Astrocyte of the spinal cord (primary cell): ENCODE measurements at regions not wholly inside any gene's neighbourhood (a gene's known extent, or its start where the extent isn't known, plus 50 kb on each side); places are given as distances from the start of the nearest gene placed in this dataset.

Experiments used
- DNase-seq: peaks from one replicate; pipeline ENCODE4 v3.0.0; 2011; ENCODE audit warnings: low read depth, low spot score
- H3K4me3 ChIP-seq: 2 replicates; pipeline ENCODE4 v1.5.1; 2011; ENCODE audit warnings: low read depth, mild to moderate bottlenecking, low read length, moderate library complexity
- in situ Hi-C: cut with HindIII; loops from 2 replicates; pipeline ENCODE4 v1.10.0; 2017; ENCODE audit warnings: low sequenced_read_pairs
- TF ChIP-seq, protein P1 (sequence below): IDR thresholded peaks from 2 replicates; pipeline ENCODE4 v1.5.1; 2012; ENCODE audit warnings: low read depth, mild to moderate bottlenecking, low read length, inconsistent platforms

DNA sequence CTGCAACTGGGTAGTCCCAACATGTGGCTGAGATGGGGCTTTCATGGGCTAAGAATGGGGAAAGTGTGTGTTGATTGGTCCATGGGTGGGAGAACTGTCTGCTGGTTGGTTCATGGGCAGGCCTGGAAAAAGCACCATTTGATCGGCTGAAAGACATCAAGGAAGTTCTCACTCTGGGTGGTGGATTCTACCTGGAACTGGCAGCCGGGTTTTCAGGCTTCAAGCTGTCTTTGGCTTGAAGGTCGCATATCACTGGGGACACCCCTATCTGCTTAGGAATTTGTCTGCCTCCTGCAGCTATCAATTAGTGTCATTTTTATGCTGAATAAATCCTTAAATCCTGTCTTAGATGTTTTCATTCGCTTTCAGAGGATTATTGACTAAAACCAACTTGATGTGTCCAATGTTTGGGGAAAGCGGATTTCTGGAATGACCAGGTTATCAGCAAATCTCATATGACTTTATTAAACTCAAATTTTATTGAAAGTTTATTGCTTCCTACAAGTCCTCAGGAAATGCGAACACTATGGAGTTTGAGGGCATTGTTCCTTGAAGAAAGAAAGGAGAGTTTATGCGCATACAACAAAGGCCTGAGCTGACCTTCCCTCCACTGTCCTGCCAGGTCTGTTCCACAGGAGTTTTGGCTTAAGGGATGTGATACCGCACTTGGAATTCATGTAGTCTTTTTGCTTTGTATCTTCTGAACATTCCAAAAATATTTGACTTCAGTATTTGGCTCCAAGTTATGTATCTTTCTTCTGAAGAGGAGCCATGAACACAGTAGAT lies 451.1 kb downstream of the TUSC1 start:
- TF ChIP-seq, protein P1, sequence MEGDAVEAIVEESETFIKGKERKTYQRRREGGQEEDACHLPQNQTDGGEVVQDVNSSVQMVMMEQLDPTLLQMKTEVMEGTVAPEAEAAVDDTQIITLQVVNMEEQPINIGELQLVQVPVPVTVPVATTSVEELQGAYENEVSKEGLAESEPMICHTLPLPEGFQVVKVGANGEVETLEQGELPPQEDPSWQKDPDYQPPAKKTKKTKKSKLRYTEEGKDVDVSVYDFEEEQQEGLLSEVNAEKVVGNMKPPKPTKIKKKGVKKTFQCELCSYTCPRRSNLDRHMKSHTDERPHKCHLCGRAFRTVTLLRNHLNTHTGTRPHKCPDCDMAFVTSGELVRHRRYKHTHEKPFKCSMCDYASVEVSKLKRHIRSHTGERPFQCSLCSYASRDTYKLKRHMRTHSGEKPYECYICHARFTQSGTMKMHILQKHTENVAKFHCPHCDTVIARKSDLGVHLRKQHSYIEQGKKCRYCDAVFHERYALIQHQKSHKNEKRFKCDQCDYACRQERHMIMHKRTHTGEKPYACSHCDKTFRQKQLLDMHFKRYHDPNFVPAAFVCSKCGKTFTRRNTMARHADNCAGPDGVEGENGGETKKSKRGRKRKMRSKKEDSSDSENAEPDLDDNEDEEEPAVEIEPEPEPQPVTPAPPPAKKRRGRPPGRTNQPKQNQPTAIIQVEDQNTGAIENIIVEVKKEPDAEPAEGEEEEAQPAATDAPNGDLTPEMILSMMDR, result no peak
- in situ Hi-C loops, result no loop called here
- DNase-seq, result no peak
- no peak overlapping the region for H3K4me3 ChIP-seq

DNA sequence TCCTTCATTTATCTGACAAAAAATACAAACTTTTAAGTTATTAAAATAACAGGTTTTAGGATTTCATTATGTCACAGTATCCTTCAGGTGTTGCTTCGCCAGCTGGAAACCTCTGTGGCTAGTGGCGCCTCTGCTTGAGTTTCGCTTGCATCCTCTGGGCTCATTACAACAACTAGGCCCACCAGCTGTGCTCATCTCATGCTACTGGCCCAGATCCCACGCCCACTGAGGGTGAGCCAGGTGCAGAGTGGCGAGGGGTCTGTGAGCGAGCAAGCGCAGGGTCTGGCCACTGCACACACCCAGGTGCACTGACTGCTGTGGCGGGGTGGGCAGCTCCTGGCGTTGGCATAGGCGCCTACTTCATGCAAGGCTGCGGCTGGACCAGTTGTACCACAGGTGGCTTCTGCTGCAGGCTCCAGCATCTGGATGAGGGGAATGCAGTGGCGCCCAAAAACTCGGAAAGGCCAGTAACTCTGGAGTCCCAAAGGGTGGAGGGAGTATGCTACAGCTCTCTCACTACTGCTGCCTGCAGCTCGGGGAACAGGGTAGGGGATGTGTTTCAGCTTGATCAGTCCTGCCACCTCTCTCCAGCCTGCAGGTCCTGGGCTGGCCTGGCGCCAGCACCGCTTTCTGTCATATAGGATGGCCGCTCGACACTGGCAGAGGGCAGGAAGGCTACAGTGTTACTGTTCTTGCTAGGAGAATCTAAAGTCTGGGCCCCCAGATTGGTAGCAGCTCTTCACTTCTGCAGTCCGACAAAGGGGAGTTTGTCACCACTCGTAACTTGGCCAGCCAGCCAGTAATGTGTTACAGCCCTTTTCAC lies 452.1 kb downstream of the TUSC1 start:
- TF ChIP-seq, protein P1, result no peak
- no peak for DNase-seq
- in situ Hi-C loops, result no loop called here
- no peak overlapping the region for H3K4me3 ChIP-seq

GRCh38 chr9:25224996-25225395 lies 453.2 kb downstream of the TUSC1 start:
- no peak overlapping the region for H3K4me3 ChIP-seq
- DNase-seq, result no peak
- TF ChIP-seq, protein P1, result no peak
- in situ Hi-C loops, result no loop called here

- DNase-seq, result no peak
- TF ChIP-seq, protein P1, result no peak
- in situ Hi-C loops, result no loop called here
- no peak overlapping the region for H3K4me3 ChIP-seq
Measured at GRCh38 chr9:25224309-25224708, 453.9 kb downstream of the TUSC1 start.

DNA sequence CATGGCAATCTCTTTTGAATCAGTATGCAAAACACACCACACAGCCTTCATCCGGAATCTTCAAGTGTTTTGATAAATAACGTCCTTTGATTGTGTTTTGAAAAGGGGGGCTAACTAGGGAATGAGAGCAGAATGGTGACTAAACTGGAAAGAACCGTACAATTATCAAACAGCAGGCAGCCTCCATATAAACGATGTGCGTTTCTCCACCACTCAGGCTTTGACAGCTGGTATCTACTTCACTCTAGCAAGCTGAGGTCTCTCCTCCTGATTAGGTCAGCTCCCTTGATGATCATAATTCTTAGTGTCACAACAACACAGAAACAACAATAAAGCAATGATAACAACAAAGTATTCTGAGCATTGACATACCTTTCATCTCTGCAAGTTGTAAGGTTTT lies 465.9 kb downstream of the TUSC1 start:
- no peak for DNase-seq
- TF ChIP-seq, protein P1, result no peak
- in situ Hi-C loops, result no loop called here
- H3K4me3 ChIP-seq, result no peak overlapping the region

- in situ Hi-C loops, result no loop called here
- TF ChIP-seq, protein P1, result no peak
- H3K4me3 ChIP-seq, result no peak overlapping the region
- DNase-seq, result no peak
Measured at GRCh38 chr9:25207402-25208195, 470.6 kb downstream of the TUSC1 start.
